Adrenal gland (tissue), 9 donors: ENCODE measurements at regions not wholly inside any gene's neighbourhood (a gene's known extent, or its start where the extent isn't known, plus 50 kb on each side); places are given as distances from the start of the nearest gene placed in this dataset.

Experiments used
- DNase-seq, 7 donors: peaks; one replicate each; pipeline ENCODE4 v3.0.0-alpha.2; 2019 to 2020
- H3K27ac ChIP-seq, 5 donors: fragments of 200-600 bp; sonication (generic) in 4 of 5; 1 replicate in 3 of 5; 2 replicates in 2 of 5; pipeline versions ENCODE4 v1.5.1 to v1.8.0; 2016 to 2020; ENCODE audit warnings: mild to moderate bottlenecking in 1 of 5
- H3K27me3 ChIP-seq: fragments of 200-600 bp; 2 replicates; pipeline ENCODE4 v1.8.0; 2021
- H3K36me3 ChIP-seq, 2 donors: fragments of 200-600 bp; replicated peaks in 1 of 2; 1 replicate in 1 of 2; 2 replicates in 1 of 2; pipeline versions ENCODE4 v1.5.1 to v1.8.0; 2018 to 2022
- H3K4me1 ChIP-seq, 2 donors: fragments of 200-600 bp; replicated peaks in 1 of 2; 1 replicate in 1 of 2; 2 replicates in 1 of 2; pipeline versions ENCODE4 v1.5.1 to v1.8.0; 2018 to 2021
- H3K4me3 ChIP-seq, 4 donors: fragments of 200-600 bp; sonication (generic) in 3 of 4; one replicate each; pipeline ENCODE4 v1.5.1; 2016 to 2018
- H3K9me3 ChIP-seq, 3 donors: fragments of 200-600 bp; sonication (generic) in 1 of 3; replicated peaks in 1 of 3; 1 replicate in 2 of 3; 2 replicates in 1 of 3; pipeline versions ENCODE4 v1.5.1 to v1.8.0; 2016 to 2021
- POLR2A ChIP-seq, 2 donors: fragments of 450-650 bp; IDR thresholded peaks; one replicate each; pipeline ENCODE4 v1.6.1; 2017; ENCODE audit warnings: antibody characterized with exemption in 2 of 2, mild to moderate bottlenecking in 2 of 2, moderate library complexity in 1 of 2
- WGBS, 4 donors: extraction: QIAGEN DNeasy Blood & Tissue Kit in 2 of 4; methylation state at CpG; one replicate each; pipeline versions ENCODE4 v1.1.5 to v1.1.7; 2013 to 2017; 5-methylcytosine and 5-hydroxymethylcytosine counted together
- intact Hi-C, 2 donors: fragments of 100-400 bp; cut with DNase I; formaldehyde crosslinking; loops; one replicate each; pipeline versions ENCODE4 v1.14.1 to v1.15.0; 2022 to 2023
- TF ChIP-seq, protein P1 (sequence below), 6 experiments: fragments of 450-650 bp in 4 of 6; fragments of 200-600 bp in 2 of 6; sonication (generic) in 1 of 6; IDR thresholded peaks; 1 replicate in 5 of 6; 2 replicates in 1 of 6; pipeline versions ENCODE4 v1.5.1 to v1.8.0; 2016 to 2021; ENCODE audit warnings: antibody characterized with exemption in 6 of 6, mild to moderate bottlenecking in 2 of 6, moderate library complexity in 1 of 6
- donor health status: healthy with polysubstance abuse.
- donor health status: Bipolar disorder and iron deficiency.
- donor health status: DM: yes; HTN: yes; CAD: no.
- donor health status: DM: no; HTN: no; CAD: no.
- donor health status: DM: no; HTN: no; CAD: no.

- H3K9me3 ChIP-seq = no peaks in the 10 kb centered on the region
- H3K27ac ChIP-seq = no peak overlapping the region
- no peak for DNase-seq
- WGBS, 4 donors = 78 to 91% (median 86%) methylated on average over 2 of the region's 2 CpGs
- intact Hi-C loops = no loop called here
- no peak for TF ChIP-seq POLR2A (IDR thresholded peaks at IDR 0.05)
- TF ChIP-seq, protein P1, sequence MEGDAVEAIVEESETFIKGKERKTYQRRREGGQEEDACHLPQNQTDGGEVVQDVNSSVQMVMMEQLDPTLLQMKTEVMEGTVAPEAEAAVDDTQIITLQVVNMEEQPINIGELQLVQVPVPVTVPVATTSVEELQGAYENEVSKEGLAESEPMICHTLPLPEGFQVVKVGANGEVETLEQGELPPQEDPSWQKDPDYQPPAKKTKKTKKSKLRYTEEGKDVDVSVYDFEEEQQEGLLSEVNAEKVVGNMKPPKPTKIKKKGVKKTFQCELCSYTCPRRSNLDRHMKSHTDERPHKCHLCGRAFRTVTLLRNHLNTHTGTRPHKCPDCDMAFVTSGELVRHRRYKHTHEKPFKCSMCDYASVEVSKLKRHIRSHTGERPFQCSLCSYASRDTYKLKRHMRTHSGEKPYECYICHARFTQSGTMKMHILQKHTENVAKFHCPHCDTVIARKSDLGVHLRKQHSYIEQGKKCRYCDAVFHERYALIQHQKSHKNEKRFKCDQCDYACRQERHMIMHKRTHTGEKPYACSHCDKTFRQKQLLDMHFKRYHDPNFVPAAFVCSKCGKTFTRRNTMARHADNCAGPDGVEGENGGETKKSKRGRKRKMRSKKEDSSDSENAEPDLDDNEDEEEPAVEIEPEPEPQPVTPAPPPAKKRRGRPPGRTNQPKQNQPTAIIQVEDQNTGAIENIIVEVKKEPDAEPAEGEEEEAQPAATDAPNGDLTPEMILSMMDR (IDR thresholded peaks at IDR 0.05) = no peak
- no peaks in the 10 kb centered on the region for H3K4me1 ChIP-seq
- no peaks in the 10 kb centered on the region for H3K27me3 ChIP-seq
- H3K4me3 ChIP-seq = no peak overlapping the region
- H3K36me3 ChIP-seq = no peaks in the 10 kb centered on the region
These were observed 506.9 kb upstream of the KLHL29 start for GRCh38 chr2:22878121-22878520.

GRCh38 chr2:22879009-22879863 is 505.7 kb upstream of the KLHL29 start:
- Histone ChIP-seq H3K27me3 (no peaks in the 10 kb centered on the region), H3K4me1 (no peaks in the 10 kb centered on the region), H3K4me3 (no peak overlapping the region), H3K36me3 (no peaks in the 10 kb centered on the region), H3K9me3 (no peaks in the 10 kb centered on the region), H3K27ac (no peak overlapping the region)
- DNase-seq = no peak
- intact Hi-C loops = no loop called here
- TF ChIP-seq, protein P1 (IDR thresholded peaks at IDR 0.05) = no peak
- no peak for TF ChIP-seq POLR2A (IDR thresholded peaks at IDR 0.05)
- 66 to 76% (median 73%) methylated on average over 13 of the region's 13 CpGs for WGBS, 4 donors

- Histone ChIP-seq H3K4me1 (no peaks in the 10 kb centered on the region), H3K27ac (no peak overlapping the region), H3K27me3 (no peaks in the 10 kb centered on the region), H3K36me3 (no peaks in the 10 kb centered on the region), H3K4me3 (no peak overlapping the region), H3K9me3 (no peaks in the 10 kb centered on the region)
- 64 to 71% (median 65%) methylated on average over 5 of the region's 5 CpGs for WGBS, 4 donors
- intact Hi-C loops = no loop called here
- TF ChIP-seq POLR2A (IDR thresholded peaks at IDR 0.05) = no peak
- TF ChIP-seq, protein P1 (IDR thresholded peaks at IDR 0.05) = no peak
- DNase-seq = no peak
These were observed 504.8 kb upstream of the KLHL29 start for GRCh38 chr2:22880161-22880560.

DNA sequence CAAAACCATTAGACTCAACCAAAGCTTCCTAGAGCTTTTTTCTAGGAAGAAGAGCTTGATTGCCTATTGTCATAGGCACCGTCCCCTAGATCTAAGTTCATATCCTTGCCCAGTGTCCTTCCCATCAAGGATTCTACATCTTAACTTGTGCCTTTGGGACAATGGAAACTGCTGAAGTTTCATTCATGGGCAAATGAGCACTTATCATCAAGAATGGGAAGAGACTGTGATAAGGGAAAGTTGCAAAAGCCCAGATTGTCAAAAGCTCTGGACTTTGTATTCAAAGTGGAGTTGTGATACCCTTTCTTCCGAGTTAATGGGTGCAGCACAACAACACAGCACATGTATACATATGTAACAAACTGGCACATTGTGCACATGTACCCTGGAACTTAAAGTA is 503.0 kb upstream of the KLHL29 start:
- H3K27me3 ChIP-seq = no peaks in the 10 kb centered on the region
- no peak overlapping the region for H3K27ac ChIP-seq
- H3K4me3 ChIP-seq = no peak overlapping the region
- 69 to 87% (median 85%) methylated on average over 2 of the region's 2 CpGs for WGBS, 4 donors
- intact Hi-C loops = no loop called here
- H3K4me1 ChIP-seq = no peaks in the 10 kb centered on the region
- H3K36me3 ChIP-seq = no peaks in the 10 kb centered on the region
- TF ChIP-seq, protein P1 (IDR thresholded peaks at IDR 0.05) = no peak
- TF ChIP-seq POLR2A (IDR thresholded peaks at IDR 0.05) = no peak
- no peaks in the 10 kb centered on the region for H3K9me3 ChIP-seq
- no peak for DNase-seq
